DND-41 (cell line): ENCODE measurements at regions not wholly inside any gene's neighbourhood (a gene's known extent, or its start where the extent isn't known, plus 50 kb on each side); places are given as distances from the start of the nearest gene placed in this dataset.

ENCODE experiments used
- ATAC-seq: fragments of 200-7000 bp; cut with Tn5 transposase; 3 replicates; pipeline ENCODE4 v1.9.1; 2021; ENCODE audit warnings: low read depth; ENCODE audit not compliant: insufficient read depth
- DNase-seq: peaks from one replicate; pipeline ENCODE4 v3.0.0-alpha.2; 2020
- H2AFZ ChIP-seq: 2 replicates; pipeline ENCODE4 v1.6.0; 2012; ENCODE audit warnings: low read depth, low read length
- H3K27ac ChIP-seq: 2 replicates; pipeline ENCODE4 v1.5.1; 2012; ENCODE audit warnings: low read length, inconsistent platforms
- H3K27me3 ChIP-seq: fragments of 200-600 bp; sonication (generic); 2 replicates; pipeline ENCODE4 v1.6.0; 2012; ENCODE audit warnings: low read length, mild to moderate bottlenecking, inconsistent platforms; ENCODE audit not compliant: insufficient read depth, poor library complexity
- H3K36me3 ChIP-seq: 2 replicates; pipeline ENCODE4 v1.5.1; 2012; ENCODE audit warnings: low read length, inconsistent platforms; ENCODE audit not compliant: insufficient read depth
- H3K4me1 ChIP-seq: 2 replicates; pipeline ENCODE4 v1.5.1; 2012; ENCODE audit warnings: mild to moderate bottlenecking, low read length; ENCODE audit not compliant: insufficient read depth
- H3K4me2 ChIP-seq: 2 replicates; pipeline ENCODE4 v1.6.0; 2012; ENCODE audit warnings: mild to moderate bottlenecking, moderate library complexity, low read length, inconsistent platforms; ENCODE audit not compliant: insufficient read depth
- H3K4me3 ChIP-seq, 2 experiments: fragments of 200-600 bp in 1 of 2; shearing (Covaris generic) in 1 of 2; 2 replicates each; pipeline ENCODE4 v1.5.1; 2012 to 2016; ENCODE audit warnings: inconsistent platforms in 2 of 2, low read length in 2 of 2, mild to moderate bottlenecking in 2 of 2, low read depth in 1 of 2, moderate library complexity in 1 of 2
- H3K79me2 ChIP-seq: 2 replicates; pipeline ENCODE4 v1.6.0; 2012; ENCODE audit warnings: low read length, inconsistent platforms; ENCODE audit not compliant: insufficient read depth
- H3K9ac ChIP-seq: 2 replicates; pipeline ENCODE4 v1.6.0; 2012; ENCODE audit warnings: low read depth, mild to moderate bottlenecking, inconsistent platforms, low read length, moderate library complexity
- H3K9me3 ChIP-seq: 2 replicates; pipeline ENCODE4 v1.5.1; 2012; ENCODE audit warnings: low read length, moderate library complexity, mild to moderate bottlenecking, inconsistent platforms; ENCODE audit not compliant: insufficient read depth, severe bottlenecking
- H4K20me1 ChIP-seq: 2 replicates; pipeline ENCODE4 v1.6.0; 2012; ENCODE audit warnings: low read length; ENCODE audit not compliant: insufficient read depth
- CTCF ChIP-seq: IDR thresholded peaks from 2 replicates; pipeline ENCODE4 v1.5.1; 2012; ENCODE audit warnings: borderline replicate concordance, low read length, moderate library complexity, mild to moderate bottlenecking; ENCODE audit not compliant: poor library complexity, severe bottlenecking; ENCODE audit errors: extremely low read depth
- EZH2 ChIP-seq: IDR thresholded peaks from 3 replicates; pipeline ENCODE4 v1.6.1; 2012; ENCODE audit warnings: borderline replicate concordance, low read depth, mild to moderate bottlenecking, moderate library complexity, low read length, inconsistent platforms; ENCODE audit not compliant: severe bottlenecking

- no peak overlapping the region for H3K27ac ChIP-seq
- H2AFZ ChIP-seq, result no peak overlapping the region
- H3K36me3 ChIP-seq, result no peaks in the 10 kb centered on the region
- H3K4me2 ChIP-seq, result no peak overlapping the region
- TF ChIP-seq EZH2 (no peak), CTCF (no peak)
- no peaks in the 10 kb centered on the region for H3K4me1 ChIP-seq
- ATAC-seq (no peak), DNase-seq (no peak)
- no peak overlapping the region for H3K9ac ChIP-seq
- H3K27me3 ChIP-seq, result no peaks in the 10 kb centered on the region
- H4K20me1 ChIP-seq, result no peaks in the 10 kb centered on the region
- no peak overlapping the region for H3K4me3 ChIP-seq
- no peaks in the 10 kb centered on the region for H3K9me3 ChIP-seq
- no peaks in the 10 kb centered on the region for H3K79me2 ChIP-seq
These were observed 90.2 kb upstream of the GADD45A start for GRCh38 chr1:67594764-67595163.

- Histone ChIP-seq H3K4me3 (no peak overlapping the region), H3K9me3 (no peaks in the 10 kb centered on the region), H2AFZ (no peak overlapping the region), H3K79me2 (no peaks in the 10 kb centered on the region), H3K36me3 (no peaks in the 10 kb centered on the region), H4K20me1 (no peaks in the 10 kb centered on the region), H3K4me2 (no peak overlapping the region), H3K4me1 (no peaks in the 10 kb centered on the region), H3K27ac (no peak overlapping the region), H3K27me3 (no peaks in the 10 kb centered on the region), H3K9ac (no peak overlapping the region)
- no peak for ATAC-seq
- TF ChIP-seq CTCF (no peak), EZH2 (no peak)
- no peak for DNase-seq
These were observed 88.3 kb upstream of the GADD45A start for GRCh38 chr1:67596674-67597073.

- Histone ChIP-seq H2AFZ (no peak overlapping the region), H3K9me3 (no peaks in the 10 kb centered on the region), H3K79me2 (no peaks in the 10 kb centered on the region), H3K4me3 (no peak overlapping the region), H3K4me1 (no peaks in the 10 kb centered on the region), H4K20me1 (no peaks in the 10 kb centered on the region), H3K4me2 (no peak overlapping the region), H3K9ac (no peak overlapping the region), H3K27me3 (no peaks in the 10 kb centered on the region), H3K36me3 (no peaks in the 10 kb centered on the region), H3K27ac (no peak overlapping the region)
- DNase-seq (no peak), ATAC-seq (no peak)
- TF ChIP-seq EZH2 (no peak), CTCF (no peak)
These were observed 87.7 kb upstream of the GADD45A start for GRCh38 chr1:67597336-67597735.

- H3K4me2 ChIP-seq, result no peak overlapping the region
- TF ChIP-seq EZH2 (no peak), CTCF (no peak)
- H2AFZ ChIP-seq, result no peak overlapping the region
These were observed 85.9 kb upstream of the GADD45A start for GRCh38 chr1:67599085-67599484.

More at GRCh38 chr1:67599085-67599484, 85.9 kb upstream of the GADD45A start:
- H3K9me3 ChIP-seq, result no peaks in the 10 kb centered on the region
- no peaks in the 10 kb centered on the region for H3K4me1 ChIP-seq
- no peaks in the 10 kb centered on the region for H4K20me1 ChIP-seq
- DNase-seq, result no peak
- no peak overlapping the region for H3K27ac ChIP-seq
- no peak overlapping the region for H3K9ac ChIP-seq
- H3K79me2 ChIP-seq, result no peaks in the 10 kb centered on the region
- no peak overlapping the region for H3K4me3 ChIP-seq
- no peak for ATAC-seq
- no peaks in the 10 kb centered on the region for H3K27me3 ChIP-seq
- H3K36me3 ChIP-seq, result no peaks in the 10 kb centered on the region
